Renal cortical epithelial cell (primary cell): ENCODE measurements at regions not wholly inside any gene's neighbourhood (a gene's known extent, or its start where the extent isn't known, plus 50 kb on each side); places are given as distances from the start of the nearest gene placed in this dataset.
A peak's percentile ranks its signal among the peaks of the same experiment; 100 is the strongest.
"Not testable (repeated sequence)": the region's sequence is repeated elsewhere in the genome, so short reads cannot be mapped to it uniquely, and the experiment has no call there.

ENCODE experiments used
- DNase-seq: peaks from one replicate; pipeline ENCODE4 v3.0.0-alpha.2; 2011; ENCODE audit warnings: low read depth

- no peak for DNase-seq
These were observed 112.5 kb upstream of the TBX18 start for GRCh38 chr6:84876723-84877514.

GRCh38 chr6:84872996-84873723, 108.8 kb upstream of the TBX18 start:
- no peak for DNase-seq

GRCh38 chr6:84871925-84872324, 107.5 kb upstream of the TBX18 start:
- DNase-seq, result no peak

- DNase-seq, result no peak
These were observed 106.3 kb upstream of the TBX18 start for GRCh38 chr6:84870672-84871071.

- no peak for DNase-seq
These were observed 103.8 kb upstream of the TBX18 start for GRCh38 chr6:84868149-84868548.

- DNase-seq, result peak; percentile 15
These were observed 103.1 kb upstream of the TBX18 start for GRCh38 chr6:84867521-84867920.

GRCh38 chr6:84866715-84867114, 102.3 kb upstream of the TBX18 start:
- no peak for DNase-seq

GRCh38 chr6:84865372-84865771, 101.0 kb upstream of the TBX18 start:
- DNase-seq, result not testable (repeated sequence)

- DNase-seq, result no peak
These were observed 98.4 kb upstream of the TBX18 start for GRCh38 chr6:84862843-84863242.

- DNase-seq, result no peak
These were observed 96.5 kb upstream of the TBX18 start for GRCh38 chr6:84860920-84861319.

- DNase-seq, result no peak
These were observed 96.1 kb upstream of the TBX18 start for GRCh38 chr6:84860509-84860908.

GRCh38 chr6:84854811-84855400, 90.5 kb upstream of the TBX18 start:
- no peak for DNase-seq

- no peak for DNase-seq
These were observed 89.5 kb upstream of the TBX18 start for GRCh38 chr6:84853901-84854300.

- no peak for DNase-seq
These were observed 84.6 kb upstream of the TBX18 start for GRCh38 chr6:84848960-84849359.

- peak; percentile 42 for DNase-seq
These were observed 83.2 kb upstream of the TBX18 start for GRCh38 chr6:84847390-84848160.

- DNase-seq, result no peak
These were observed 78.2 kb upstream of the TBX18 start for GRCh38 chr6:84842525-84843166.

- not testable (repeated sequence) for DNase-seq
These were observed 72.9 kb upstream of the TBX18 start for GRCh38 chr6:84837068-84837866.

- peak; percentile 9 for DNase-seq
These were observed 72.0 kb upstream of the TBX18 start for GRCh38 chr6:84836366-84836765.

- no peak for DNase-seq
These were observed 70.9 kb upstream of the TBX18 start for GRCh38 chr6:84835340-84835739.

GRCh38 chr6:84831924-84832323, 67.5 kb upstream of the TBX18 start:
- not testable (repeated sequence) for DNase-seq

GRCh38 chr6:84825461-84825860, 61.1 kb upstream of the TBX18 start:
- DNase-seq, result peak; percentile 73
